ENCODE measurements at regions not wholly inside any gene's neighbourhood (a gene's known extent, or its start where the extent isn't known, plus 50 kb on each side); places are given as distances from the start of the nearest gene placed in this dataset.

- Histone ChIP-seq H2BK5ac (ENCODE audit: low read depth, low read length, poor library complexity, severe bottlenecking) (no peak overlapping the region), H4K5ac (ENCODE audit: low read depth, low read length) (no peak overlapping the region), H3K79me1 (ENCODE audit: low read depth in 1 of 2, low read length in 2 of 2) (no peaks in the 10 kb centered on the region), H3K18ac (ENCODE audit: low read depth, low read length) (no peak overlapping the region), H3K4me2 (ENCODE audit: low read depth, low read length) (no peak overlapping the region), H3K9me3 (ENCODE audit: control insufficient read depth, insufficient read depth, low read length) (peaks cover 4% of the 10 kb centered on the region), H3K56ac (ENCODE audit: extremely low read depth, insufficient read depth, low read length) (no peak overlapping the region), H3K9me1 (ENCODE audit: insufficient read depth, low read length) (no peaks in the 10 kb centered on the region), H2AK5ac (ENCODE audit: low read depth, low read length) (no peak overlapping the region), H4K20me1 (ENCODE audit: insufficient read depth, low read length) (no peaks in the 10 kb centered on the region), H3K4me3 (ENCODE audit: insufficient read depth, low read depth, low read length) (no peak overlapping the region), H3K23ac (ENCODE audit: low read depth, low read length) (no peak overlapping the region), H3K4ac (ENCODE audit: low read depth, low read length) (no peak overlapping the region), H2BK20ac (ENCODE audit: low read depth, low read length) (no peak overlapping the region), H3K36me3 (ENCODE audit: control insufficient read depth, insufficient read depth, low read length) (no peaks in the 10 kb centered on the region), H2BK15ac (ENCODE audit: low read depth, low read length) (no peak overlapping the region), H3K4me1 (ENCODE audit: control insufficient read depth, insufficient read depth, low read length) (no peaks in the 10 kb centered on the region), H4K8ac (ENCODE audit: low read depth in 2 of 2, low read length in 2 of 2) (no peak overlapping the region), H4K91ac (ENCODE audit: insufficient read depth, low read depth, low read length) (no peak overlapping the region), H3K14ac (replicated peaks; ENCODE audit: low read depth, low read length) (no peak overlapping the region), H3K27ac (ENCODE audit: insufficient read depth, low read length) (no peak overlapping the region), H2BK120ac (ENCODE audit: low read depth, low read length) (no peak overlapping the region), H2AFZ (replicated peaks; ENCODE audit: low read length, poor library complexity) (no peak overlapping the region), H2AK9ac (replicated peaks; ENCODE audit: low read depth, low read length, poor library complexity) (no peak overlapping the region), H3K9ac (ENCODE audit: low read depth, low read length) (no peak overlapping the region), H3K27me3 (ENCODE audit: control insufficient read depth, insufficient read depth, low read length) (peaks cover 2% of the 10 kb centered on the region; the same call in 1 of the 2 replicates)
- ATAC-seq (ENCODE audit: low read depth): no peak
- ChIA-PET POLR2A (ENCODE audit: unreplicated experiment) (no interaction called here), CTCF (no interaction called here)
- intact Hi-C loops (cut with micrococcal nuclease) (no loop called here), in situ Hi-C loops (cut with MboI; ENCODE audit: low sequenced_read_pairs) (no loop called here), dilution Hi-C loops (cut with HindIII; ENCODE audit: low sequenced_read_pairs, unreplicated experiment) (no loop called here)
- WGBS, 2 experiments (ENCODE audit: extremely low coverage in 2 of 2, insufficient read length in 1 of 2): no CpG with 5 or more reads among the region's 1 CpG
- TF ChIP-seq MXI1 (IDR thresholded peaks at IDR 0.05; ENCODE audit: borderline replicate concordance, low read depth, low read length): no peak
- no peak for TF ChIP-seq USF2 (IDR thresholded peaks at IDR 0.05; ENCODE audit: low read depth, low read length)
- no peak for TF ChIP-seq POLR2A (IDR thresholded peaks at IDR 0.05; ENCODE audit: low read depth, low read length)
- no peak for TF ChIP-seq BHLHE40 (IDR thresholded peaks at IDR 0.05; ENCODE audit: low read depth, low read length)
- TF ChIP-seq CEBPB (IDR thresholded peaks at IDR 0.05; ENCODE audit: low read depth, low read length): no peak
- TF ChIP-seq RFX5 (IDR thresholded peaks at IDR 0.05; ENCODE audit: low read depth, low read length): no peak
- TF ChIP-seq RCOR1 (IDR thresholded peaks at IDR 0.05; ENCODE audit: insufficient replicate concordance, low read length): no peak
- no peak for TF ChIP-seq CTCF (conservative IDR thresholded peaks at IDR 0.05; ENCODE audit: low read depth, low read length)
- TF ChIP-seq MAFK (IDR thresholded peaks at IDR 0.05; ENCODE audit: low read depth, low read length): no peak
- no peak for TF ChIP-seq CHD1 (IDR thresholded peaks at IDR 0.05; ENCODE audit: low read depth, low read length)
- no peak for TF ChIP-seq MAZ (IDR thresholded peaks at IDR 0.05; ENCODE audit: borderline replicate concordance, low read depth, low read length)
- TF ChIP-seq RAD21 (IDR thresholded peaks at IDR 0.05; ENCODE audit: low read length): no peak
- TF ChIP-seq ELK1 (IDR thresholded peaks at IDR 0.05; ENCODE audit: borderline replicate concordance, low read depth, low read length): no peak
- TF ChIP-seq SMC3 (IDR thresholded peaks at IDR 0.05; ENCODE audit: low read depth, low read length): no peak
- TF ChIP-seq FOS (IDR thresholded peaks at IDR 0.05; ENCODE audit: low read depth, low read length): no peak
- no peak for TF ChIP-seq NFE2L2 (IDR thresholded peaks at IDR 0.05; ENCODE audit: low read depth, low read length)
- BruUV-seq (replicated peaks): no TSS peak
- DNase-seq: no peak
Observed at GRCh38 chr20:11520596-11520995, 397.1 kb upstream of the BTBD3 start.
